Left forelimb (tissue), 1 donor: ENCODE measurements at regions not wholly inside any gene's neighbourhood (a gene's known extent, or its start where the extent isn't known, plus 50 kb on each side); places are given as distances from the start of the nearest gene placed in this dataset.
A peak's percentile ranks its signal among the peaks of the same experiment; 100 is the strongest.
"Not testable (repeated sequence)": the region's sequence is repeated elsewhere in the genome, so short reads cannot be mapped to it uniquely, and the experiment has no call there.

ENCODE experiments used
- DNase-seq: peaks from one replicate; pipeline ENCODE4 v3.0.0-alpha.2; 2018; ENCODE audit warnings: low spot score

- DNase-seq: peak; percentile 28
Observed at GRCh38 chr2:16241166-16242160, 301.1 kb downstream of the MYCN start.

- peak; percentile 33 for DNase-seq
Observed at GRCh38 chr2:16240402-16240801, 300.1 kb downstream of the MYCN start.

- DNase-seq: peak; percentile 31
Observed at GRCh38 chr2:16239296-16239850, 299.0 kb downstream of the MYCN start.

GRCh38 chr2:16238786-16239185 is 298.4 kb downstream of the MYCN start:
- peak; percentile 18 for DNase-seq

- peak; percentile 25 for DNase-seq
Observed at GRCh38 chr2:16238001-16238761, 297.8 kb downstream of the MYCN start.

- no peak for DNase-seq
Observed at GRCh38 chr2:16235747-16236146, 295.4 kb downstream of the MYCN start.

GRCh38 chr2:16235291-16235690 is 294.9 kb downstream of the MYCN start:
- not testable (repeated sequence) for DNase-seq

- DNase-seq: no peak
Observed at GRCh38 chr2:16228951-16229350, 288.6 kb downstream of the MYCN start.

- no peak for DNase-seq
Observed at GRCh38 chr2:16228471-16228870, 288.1 kb downstream of the MYCN start.

- no peak for DNase-seq
Observed at GRCh38 chr2:16227811-16228462, 287.6 kb downstream of the MYCN start.

GRCh38 chr2:16226943-16227664 is 286.8 kb downstream of the MYCN start:
- peak; percentile 74 for DNase-seq

GRCh38 chr2:16226381-16226780 is 286.0 kb downstream of the MYCN start:
- no peak for DNase-seq

- no peak for DNase-seq
Observed at GRCh38 chr2:16225545-16225944, 285.2 kb downstream of the MYCN start.

GRCh38 chr2:16225071-16225470 is 284.7 kb downstream of the MYCN start:
- DNase-seq: no peak

- DNase-seq: no peak
Observed at GRCh38 chr2:16224298-16225045, 284.1 kb downstream of the MYCN start.

GRCh38 chr2:16223841-16224177 is 283.5 kb downstream of the MYCN start:
- DNase-seq: no peak

GRCh38 chr2:16223161-16223840 is 283.0 kb downstream of the MYCN start:
- DNase-seq: no peak

GRCh38 chr2:16222326-16222725 is 282.0 kb downstream of the MYCN start:
- no peak for DNase-seq

- DNase-seq: no peak
Observed at GRCh38 chr2:16221461-16222010, 281.2 kb downstream of the MYCN start.
